Nephron progenitor cell (in vitro differentiated cells): ENCODE measurements at regions not wholly inside any gene's neighbourhood (a gene's known extent, or its start where the extent isn't known, plus 50 kb on each side); places are given as distances from the start of the nearest gene placed in this dataset.

ENCODE experiments used
- DNase-seq: peaks from one replicate; pipeline ENCODE4 v3.0.0; 2021
- H3K27ac Mint-ChIP-seq: 2 replicates; pipeline ENCODE4 v1.8.0; 2021; ENCODE audit warnings: mild to moderate bottlenecking, moderate library complexity, mixed read lengths
- H3K27me3 Mint-ChIP-seq: 2 replicates; pipeline ENCODE4 v1.8.0; 2021; ENCODE audit warnings: mild to moderate bottlenecking, low read depth, mixed read lengths; ENCODE audit not compliant: poor library complexity
- H3K36me3 Mint-ChIP-seq: 2 replicates; pipeline ENCODE4 v1.8.0; 2021; ENCODE audit warnings: low read depth, mixed read lengths
- H3K4me1 Mint-ChIP-seq: 2 replicates; pipeline ENCODE4 v1.8.0; 2021; ENCODE audit warnings: mixed read lengths
- H3K4me3 Mint-ChIP-seq: 2 replicates; pipeline ENCODE4 v1.8.0; 2021; ENCODE audit warnings: mild to moderate bottlenecking, moderate library complexity, mixed read lengths
- H3K9me3 Mint-ChIP-seq: 2 replicates; pipeline ENCODE4 v1.8.0; 2021; ENCODE audit warnings: mild to moderate bottlenecking, moderate library complexity, mixed read lengths
- TF ChIP-seq, protein P1 (sequence below): fragments of 200-600 bp; sonication (generic); IDR thresholded peaks from 2 replicates; pipeline ENCODE4 v1.5.0; 2021; ENCODE audit warnings: antibody characterized with exemption

DNA sequence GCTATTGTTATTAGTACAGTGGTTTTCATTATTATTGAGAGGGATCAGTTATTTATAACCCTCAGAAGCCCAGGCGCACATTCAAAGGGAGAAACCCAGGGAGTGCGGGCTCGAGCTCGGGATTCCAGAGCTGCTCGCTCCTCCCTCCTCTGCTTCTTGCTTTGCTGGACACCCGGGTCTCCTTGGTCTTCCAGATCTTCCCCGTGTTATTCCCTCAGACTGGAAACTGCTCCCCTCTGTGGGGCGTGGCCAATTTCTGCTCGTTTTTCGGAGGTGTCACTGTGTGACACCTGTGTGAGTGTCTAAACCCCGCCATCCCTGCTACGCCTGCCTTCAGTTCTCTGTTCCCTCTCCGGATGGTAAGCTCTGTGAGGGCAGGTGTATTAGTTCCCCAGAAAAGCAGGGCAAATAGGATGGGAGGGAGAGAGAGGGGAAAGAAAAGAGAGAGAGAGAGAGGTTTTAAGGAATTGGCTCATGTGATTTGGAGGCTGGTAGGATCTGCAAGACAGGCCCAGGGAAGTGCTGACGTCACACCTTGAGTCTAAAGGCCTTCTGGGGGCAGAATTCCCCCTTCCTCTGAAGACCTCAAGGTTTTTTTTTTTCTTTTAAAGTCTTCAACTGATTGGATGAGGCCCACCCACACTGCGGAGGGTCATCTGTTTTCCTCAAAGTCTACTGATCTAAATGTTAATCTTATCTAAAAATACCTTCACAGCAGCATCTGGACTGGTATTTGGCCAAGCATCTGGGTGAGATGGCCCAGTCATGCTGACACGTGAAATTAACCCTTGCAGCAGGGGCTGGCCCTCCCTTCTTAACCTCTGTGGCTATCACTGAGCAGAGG is 457.3 kb upstream of the ID2 start:
- Mint-ChIP-seq H3K27ac (no peak overlapping the region), H3K9me3 (no peaks in the 10 kb centered on the region), H3K4me1 (no peaks in the 10 kb centered on the region), H3K27me3 (peaks cover 11% of the 10 kb centered on the region), H3K4me3 (no peak overlapping the region), H3K36me3 (no peaks in the 10 kb centered on the region)
- no peak for DNase-seq
- TF ChIP-seq, protein P1, sequence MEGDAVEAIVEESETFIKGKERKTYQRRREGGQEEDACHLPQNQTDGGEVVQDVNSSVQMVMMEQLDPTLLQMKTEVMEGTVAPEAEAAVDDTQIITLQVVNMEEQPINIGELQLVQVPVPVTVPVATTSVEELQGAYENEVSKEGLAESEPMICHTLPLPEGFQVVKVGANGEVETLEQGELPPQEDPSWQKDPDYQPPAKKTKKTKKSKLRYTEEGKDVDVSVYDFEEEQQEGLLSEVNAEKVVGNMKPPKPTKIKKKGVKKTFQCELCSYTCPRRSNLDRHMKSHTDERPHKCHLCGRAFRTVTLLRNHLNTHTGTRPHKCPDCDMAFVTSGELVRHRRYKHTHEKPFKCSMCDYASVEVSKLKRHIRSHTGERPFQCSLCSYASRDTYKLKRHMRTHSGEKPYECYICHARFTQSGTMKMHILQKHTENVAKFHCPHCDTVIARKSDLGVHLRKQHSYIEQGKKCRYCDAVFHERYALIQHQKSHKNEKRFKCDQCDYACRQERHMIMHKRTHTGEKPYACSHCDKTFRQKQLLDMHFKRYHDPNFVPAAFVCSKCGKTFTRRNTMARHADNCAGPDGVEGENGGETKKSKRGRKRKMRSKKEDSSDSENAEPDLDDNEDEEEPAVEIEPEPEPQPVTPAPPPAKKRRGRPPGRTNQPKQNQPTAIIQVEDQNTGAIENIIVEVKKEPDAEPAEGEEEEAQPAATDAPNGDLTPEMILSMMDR = no peak

DNA sequence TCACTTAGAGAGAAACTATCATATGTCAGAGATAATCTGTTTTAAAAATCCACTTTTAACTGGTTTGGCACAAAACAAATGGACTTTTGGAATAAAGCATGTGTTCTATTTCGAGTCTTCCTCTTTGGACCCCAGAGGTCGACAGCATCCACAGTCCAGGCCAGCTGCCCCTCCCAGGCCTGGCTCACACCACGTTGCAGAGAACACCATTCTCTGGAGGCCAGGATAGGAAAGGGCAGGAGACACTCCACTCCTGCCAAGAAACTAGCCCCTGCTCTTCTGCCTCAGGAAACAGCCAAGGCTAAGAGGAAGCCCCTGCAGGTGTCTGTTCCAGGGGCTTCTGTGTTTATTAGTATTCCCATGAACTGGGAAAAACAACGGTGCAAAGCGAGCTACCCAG is 456.6 kb upstream of the ID2 start:
- Mint-ChIP-seq H3K4me1 (no peaks in the 10 kb centered on the region), H3K36me3 (no peaks in the 10 kb centered on the region), H3K27me3 (peaks cover 11% of the 10 kb centered on the region), H3K9me3 (no peaks in the 10 kb centered on the region), H3K27ac (no peak overlapping the region), H3K4me3 (no peak overlapping the region)
- no peak for DNase-seq
- TF ChIP-seq, protein P1 = no peak

DNA sequence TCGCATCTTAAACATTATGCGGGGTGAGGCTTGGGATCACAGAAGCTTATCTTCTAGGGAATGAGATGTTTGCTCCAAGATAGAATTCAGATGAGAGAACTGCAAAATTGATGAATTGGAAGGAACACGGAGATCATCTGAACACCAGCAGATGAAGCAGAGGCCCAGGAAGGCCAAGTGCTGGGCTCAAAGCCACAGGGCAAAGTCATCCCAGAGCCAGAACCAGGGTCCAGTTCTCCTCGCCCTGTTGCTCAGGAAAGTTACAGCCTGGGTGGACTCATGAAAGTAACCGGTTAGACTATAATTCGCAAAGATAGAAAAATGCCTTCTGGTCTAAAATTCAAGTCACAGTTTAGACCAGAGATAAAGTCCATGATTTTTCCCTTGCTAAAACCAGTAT is 456.1 kb upstream of the ID2 start:
- Mint-ChIP-seq H3K4me3 (no peak overlapping the region), H3K4me1 (no peaks in the 10 kb centered on the region), H3K27ac (no peak overlapping the region), H3K36me3 (no peaks in the 10 kb centered on the region), H3K27me3 (peaks cover 11% of the 10 kb centered on the region), H3K9me3 (no peaks in the 10 kb centered on the region)
- TF ChIP-seq, protein P1 = no peak
- no peak for DNase-seq

DNA sequence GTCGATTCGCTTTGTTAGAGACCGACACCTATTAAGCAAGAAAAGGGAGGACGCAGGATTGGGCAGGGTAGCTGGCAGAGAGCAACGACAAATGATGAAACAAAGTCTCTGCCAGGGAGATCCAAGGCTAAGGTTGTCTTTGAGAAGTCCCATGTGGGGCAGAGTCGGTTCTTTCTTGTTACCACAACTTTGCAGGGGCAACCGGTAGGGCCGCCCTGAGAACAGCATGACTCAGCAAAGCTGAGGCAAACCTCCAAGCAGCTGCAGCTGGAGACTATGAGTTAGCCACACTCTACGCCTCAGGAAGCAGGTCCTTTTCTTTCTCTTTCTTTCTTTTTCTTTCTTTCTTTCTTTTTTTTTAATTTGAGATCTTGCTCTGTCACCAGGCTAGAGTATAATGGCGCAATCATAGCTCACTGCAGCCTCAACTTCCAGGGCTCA is 452.3 kb upstream of the ID2 start:
- TF ChIP-seq, protein P1 = no peak
- no peak overlapping the region for H3K27ac Mint-ChIP-seq
- H3K9me3 Mint-ChIP-seq = no peaks in the 10 kb centered on the region
- DNase-seq = no peak
- peaks cover 6% of the 10 kb centered on the region for H3K4me1 Mint-ChIP-seq
- peaks cover 10% of the 10 kb centered on the region for H3K27me3 Mint-ChIP-seq
- no peak overlapping the region for H3K4me3 Mint-ChIP-seq
- no peaks in the 10 kb centered on the region for H3K36me3 Mint-ChIP-seq

DNA sequence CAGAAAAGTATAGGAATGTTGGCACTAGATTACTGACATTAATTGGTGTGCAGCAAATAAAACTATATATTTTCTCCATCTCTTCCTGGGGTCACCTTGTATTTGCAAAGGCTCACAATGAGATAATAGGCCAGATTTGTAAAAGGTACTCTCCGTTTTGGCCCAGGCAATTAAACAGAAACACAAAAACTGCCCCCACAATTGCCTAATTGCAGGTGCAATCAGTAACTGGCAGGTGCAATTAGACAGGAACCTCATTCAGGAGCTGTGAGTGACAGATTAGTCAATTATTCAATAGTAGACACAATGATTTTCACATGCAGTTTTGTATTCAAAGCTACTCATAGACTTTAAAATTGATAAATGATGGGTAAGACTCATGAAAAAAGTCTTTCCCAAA is 451.4 kb upstream of the ID2 start:
- no peak for DNase-seq
- no peak overlapping the region for H3K27ac Mint-ChIP-seq
- no peaks in the 10 kb centered on the region for H3K9me3 Mint-ChIP-seq
- peaks cover 10% of the 10 kb centered on the region for H3K27me3 Mint-ChIP-seq
- TF ChIP-seq, protein P1 = no peak
- no peak overlapping the region for H3K4me3 Mint-ChIP-seq
- H3K36me3 Mint-ChIP-seq = no peaks in the 10 kb centered on the region
- H3K4me1 Mint-ChIP-seq = peaks cover 15% of the 10 kb centered on the region

DNA sequence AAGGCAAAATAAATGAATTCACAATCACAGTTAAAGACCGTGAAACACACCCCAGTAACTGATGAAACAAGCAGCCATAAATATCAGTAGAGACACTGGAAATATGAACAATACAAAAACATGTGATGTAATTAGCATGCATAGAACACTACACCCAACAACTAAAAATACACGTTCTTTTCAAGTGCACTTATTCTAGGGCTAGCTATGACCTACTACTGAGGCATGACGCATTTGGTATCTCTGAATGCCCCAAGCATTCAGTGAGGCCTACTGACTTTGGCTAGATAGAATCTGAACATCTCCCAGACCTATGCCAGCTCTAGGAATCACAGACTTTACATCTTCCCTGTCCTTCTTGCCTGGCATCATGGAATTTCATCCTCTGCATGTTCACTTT is 450.0 kb upstream of the ID2 start:
- no peaks in the 10 kb centered on the region for H3K36me3 Mint-ChIP-seq
- H3K4me1 Mint-ChIP-seq = peaks cover 29% of the 10 kb centered on the region
- H3K9me3 Mint-ChIP-seq = no peaks in the 10 kb centered on the region
- no peak for DNase-seq
- TF ChIP-seq, protein P1 = no peak
- no peak overlapping the region for H3K27ac Mint-ChIP-seq
- H3K4me3 Mint-ChIP-seq = no peak overlapping the region
- peaks cover 7% of the 10 kb centered on the region for H3K27me3 Mint-ChIP-seq
